ENCODE measurements at regions not wholly inside any gene's neighbourhood (a gene's known extent, or its start where the extent isn't known, plus 50 kb on each side); places are given as distances from the start of the nearest gene placed in this dataset.

- no peak for TF ChIP-seq EZH2 (IDR thresholded peaks at IDR 0.05; ENCODE audit: borderline replicate concordance)
- no peak for TF ChIP-seq CTCF (IDR thresholded peaks at IDR 0.05; ENCODE audit: poor library complexity)
Measured at GRCh38 chr13:23963184-23963931, 66.1 kb upstream of the C1QTNF9B start.

Data from hepatocyte (in vitro differentiated cells).